Astrocyte (in vitro differentiated cells and primary cell): ENCODE measurements at regions not wholly inside any gene's neighbourhood (a gene's known extent, or its start where the extent isn't known, plus 50 kb on each side); places are given as distances from the start of the nearest gene placed in this dataset.

ENCODE experiments used
- DNase-seq: peaks from one replicate; pipeline ENCODE4 v3.0.0-alpha.2; 2010; ENCODE audit warnings: low read depth
- FAIRE-seq: peaks from 2 replicates; lab custom pipeline; 2011; peaks lifted over from hg19 to GRCh38; lab: Jason Lieb, UNC
- H2AFZ ChIP-seq: 2 replicates; pipeline ENCODE4 v1.6.0; 2012; ENCODE audit warnings: low read depth, low read length, inconsistent platforms
- H3K27ac ChIP-seq: 2 replicates; pipeline ENCODE4 v1.5.1; 2011; ENCODE audit warnings: low read depth, low read length, inconsistent platforms
- H3K27me3 ChIP-seq: 2 replicates; pipeline ENCODE4 v1.6.0; 2011; ENCODE audit warnings: low read length, inconsistent platforms; ENCODE audit not compliant: insufficient read depth
- H3K36me3 ChIP-seq: 2 replicates; pipeline ENCODE4 v1.5.1; 2011; ENCODE audit warnings: low read length, inconsistent platforms; ENCODE audit not compliant: insufficient read depth
- H3K4me1 ChIP-seq: 2 replicates; pipeline ENCODE4 v1.5.1; 2011; ENCODE audit warnings: low read length, inconsistent platforms; ENCODE audit not compliant: insufficient read depth
- H3K4me2 ChIP-seq: 2 replicates; pipeline ENCODE4 v1.6.0; 2012; ENCODE audit warnings: low read length, inconsistent platforms
- H3K4me3 ChIP-seq: 2 replicates; pipeline ENCODE4 v1.5.1; 2011; ENCODE audit warnings: low read depth, mild to moderate bottlenecking, low read length, inconsistent platforms; ENCODE audit not compliant: insufficient read depth
- H3K79me2 ChIP-seq: 2 replicates; pipeline ENCODE4 v1.6.0; 2012; ENCODE audit warnings: mild to moderate bottlenecking, low read length, inconsistent platforms; ENCODE audit not compliant: insufficient read depth
- H3K9ac ChIP-seq: 2 replicates; pipeline ENCODE4 v1.6.0; 2012; ENCODE audit warnings: mild to moderate bottlenecking, low read length, inconsistent platforms
- H3K9me3 ChIP-seq: 2 replicates; pipeline ENCODE4 v1.5.1; 2012; ENCODE audit warnings: low read depth, mild to moderate bottlenecking, low read length, inconsistent platforms; ENCODE audit not compliant: insufficient read depth
- H4K20me1 ChIP-seq: 2 replicates; pipeline ENCODE4 v1.6.0; 2012; ENCODE audit warnings: low read length, inconsistent platforms; ENCODE audit not compliant: insufficient read depth
- H3K27ac Mint-ChIP-seq: one replicate; pipeline ENCODE4 v1.8.0; 2021; ENCODE audit warnings: mild to moderate bottlenecking, mixed read lengths; ENCODE audit not compliant: unreplicated experiment
- H3K27me3 Mint-ChIP-seq: one replicate; pipeline ENCODE4 v1.8.0; 2021; ENCODE audit warnings: low read depth, mixed read lengths; ENCODE audit not compliant: unreplicated experiment
- H3K36me3 Mint-ChIP-seq: one replicate; pipeline ENCODE4 v1.8.0; 2021; ENCODE audit warnings: low read depth, mixed read lengths; ENCODE audit not compliant: unreplicated experiment
- H3K4me1 Mint-ChIP-seq: one replicate; pipeline ENCODE4 v1.8.0; 2021; ENCODE audit warnings: low read depth, mixed read lengths; ENCODE audit not compliant: unreplicated experiment
- H3K4me3 Mint-ChIP-seq: one replicate; pipeline ENCODE4 v1.8.0; 2021; ENCODE audit warnings: mild to moderate bottlenecking, moderate library complexity, mixed read lengths; ENCODE audit not compliant: unreplicated experiment
- H3K9me3 Mint-ChIP-seq: one replicate; pipeline ENCODE4 v1.8.0; 2021; ENCODE audit warnings: mild to moderate bottlenecking, mixed read lengths; ENCODE audit not compliant: unreplicated experiment
- EZH2 ChIP-seq: IDR thresholded peaks from 2 replicates; pipeline ENCODE4 v1.6.1; 2012; ENCODE audit warnings: mild to moderate bottlenecking, low read length, inconsistent platforms; ENCODE audit not compliant: insufficient read depth
- TF ChIP-seq, protein P1 (sequence below): IDR thresholded peaks from 2 replicates; pipeline ENCODE4 v1.5.1; 2011; ENCODE audit warnings: low read depth, mild to moderate bottlenecking, inconsistent platforms, low read length, moderate library complexity; ENCODE audit not compliant: insufficient read depth

DNA sequence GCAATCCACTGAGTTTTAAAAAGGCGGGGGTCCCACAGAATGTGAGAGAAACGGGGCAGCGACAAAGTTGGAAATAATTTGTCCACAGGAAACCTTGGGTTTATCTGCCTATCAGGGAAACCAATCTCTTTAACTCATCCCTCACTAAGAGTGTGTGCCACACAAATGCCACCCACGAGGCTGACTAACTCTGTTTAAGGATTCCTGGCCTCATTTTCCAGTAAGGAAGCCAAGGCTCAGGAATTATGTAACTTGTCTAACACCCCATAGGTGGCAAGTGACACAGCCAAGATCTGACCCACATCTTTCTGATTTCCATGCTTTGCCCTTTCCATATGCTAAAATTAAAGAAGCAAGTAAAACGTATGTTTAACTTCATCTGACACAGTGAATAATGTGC, 263.2 kb downstream of the CNTN3 start:
- Histone ChIP-seq H3K4me3 (no peak overlapping the region), H3K27ac (no peak overlapping the region), H3K36me3 (no peaks in the 10 kb centered on the region), H3K27me3 (no peaks in the 10 kb centered on the region), H3K9me3 (no peaks in the 10 kb centered on the region), H3K9ac (no peak overlapping the region), H3K4me2 (no peak overlapping the region), H4K20me1 (no peaks in the 10 kb centered on the region), H3K79me2 (no peaks in the 10 kb centered on the region), H3K4me1 (no peaks in the 10 kb centered on the region), H2AFZ (no peak overlapping the region)
- no peak overlapping the region for H3K4me3 Mint-ChIP-seq
- no peaks in the 10 kb centered on the region for H3K9me3 Mint-ChIP-seq
- H3K4me1 Mint-ChIP-seq, result no peaks in the 10 kb centered on the region
- TF ChIP-seq EZH2, result no peak
- TF ChIP-seq, protein P1, sequence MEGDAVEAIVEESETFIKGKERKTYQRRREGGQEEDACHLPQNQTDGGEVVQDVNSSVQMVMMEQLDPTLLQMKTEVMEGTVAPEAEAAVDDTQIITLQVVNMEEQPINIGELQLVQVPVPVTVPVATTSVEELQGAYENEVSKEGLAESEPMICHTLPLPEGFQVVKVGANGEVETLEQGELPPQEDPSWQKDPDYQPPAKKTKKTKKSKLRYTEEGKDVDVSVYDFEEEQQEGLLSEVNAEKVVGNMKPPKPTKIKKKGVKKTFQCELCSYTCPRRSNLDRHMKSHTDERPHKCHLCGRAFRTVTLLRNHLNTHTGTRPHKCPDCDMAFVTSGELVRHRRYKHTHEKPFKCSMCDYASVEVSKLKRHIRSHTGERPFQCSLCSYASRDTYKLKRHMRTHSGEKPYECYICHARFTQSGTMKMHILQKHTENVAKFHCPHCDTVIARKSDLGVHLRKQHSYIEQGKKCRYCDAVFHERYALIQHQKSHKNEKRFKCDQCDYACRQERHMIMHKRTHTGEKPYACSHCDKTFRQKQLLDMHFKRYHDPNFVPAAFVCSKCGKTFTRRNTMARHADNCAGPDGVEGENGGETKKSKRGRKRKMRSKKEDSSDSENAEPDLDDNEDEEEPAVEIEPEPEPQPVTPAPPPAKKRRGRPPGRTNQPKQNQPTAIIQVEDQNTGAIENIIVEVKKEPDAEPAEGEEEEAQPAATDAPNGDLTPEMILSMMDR, result no peak
- FAIRE-seq (no peak), DNase-seq (no peak)
- no peak overlapping the region for H3K27ac Mint-ChIP-seq
- no peaks in the 10 kb centered on the region for H3K36me3 Mint-ChIP-seq
- H3K27me3 Mint-ChIP-seq, result peaks cover 2% of the 10 kb centered on the region

GRCh38 chr3:74349015-74349414, 265.4 kb downstream of the CNTN3 start:
- no peak overlapping the region for H3K4me3 Mint-ChIP-seq

GRCh38 chr3:74347563-74348268, 266.7 kb downstream of the CNTN3 start:
- Mint-ChIP-seq H3K27me3 (peaks cover 2% of the 10 kb centered on the region), H3K27ac (no peak overlapping the region), H3K9me3 (no peaks in the 10 kb centered on the region), H3K4me3 (no peak overlapping the region), H3K36me3 (no peaks in the 10 kb centered on the region), H3K4me1 (no peaks in the 10 kb centered on the region)
- Histone ChIP-seq H2AFZ (no peak overlapping the region), H3K9ac (no peak overlapping the region), H3K27me3 (no peaks in the 10 kb centered on the region), H3K36me3 (no peaks in the 10 kb centered on the region), H3K9me3 (no peaks in the 10 kb centered on the region), H3K4me3 (no peak overlapping the region), H3K27ac (no peak overlapping the region), H4K20me1 (no peaks in the 10 kb centered on the region), H3K4me1 (no peaks in the 10 kb centered on the region), H3K4me2 (no peak overlapping the region), H3K79me2 (no peaks in the 10 kb centered on the region)
- no peak for DNase-seq
- TF ChIP-seq, protein P1, result no peak
- no peak for TF ChIP-seq EZH2
- FAIRE-seq, result no peak

More at GRCh38 chr3:74349015-74349414, 265.4 kb downstream of the CNTN3 start:
- H3K9me3 Mint-ChIP-seq, result no peaks in the 10 kb centered on the region
- TF ChIP-seq, protein P1, result no peak
- no peak for TF ChIP-seq EZH2
- H3K27me3 Mint-ChIP-seq, result peaks cover 2% of the 10 kb centered on the region
- no peak overlapping the region for H3K4me2 ChIP-seq
- H3K4me1 Mint-ChIP-seq, result no peaks in the 10 kb centered on the region
- H2AFZ ChIP-seq, result no peak overlapping the region
- H3K9ac ChIP-seq, result no peak overlapping the region
- no peaks in the 10 kb centered on the region for H3K36me3 Mint-ChIP-seq
- FAIRE-seq (no peak), DNase-seq (no peak)
- H3K4me3 ChIP-seq, result no peak overlapping the region
- no peaks in the 10 kb centered on the region for H3K27me3 ChIP-seq
- no peaks in the 10 kb centered on the region for H3K9me3 ChIP-seq
- no peak overlapping the region for H3K27ac ChIP-seq
- H3K79me2 ChIP-seq, result no peaks in the 10 kb centered on the region
- no peaks in the 10 kb centered on the region for H3K4me1 ChIP-seq
- no peaks in the 10 kb centered on the region for H4K20me1 ChIP-seq
- no peaks in the 10 kb centered on the region for H3K36me3 ChIP-seq
- H3K27ac Mint-ChIP-seq, result no peak overlapping the region
